HG03442 (cell line): ENCODE measurements at regions not wholly inside any gene's neighbourhood (a gene's known extent, or its start where the extent isn't known, plus 50 kb on each side); places are given as distances from the start of the nearest gene placed in this dataset.

ENCODE experiments used
- ATAC-seq: cut with Tn5 transposase; IDR thresholded peaks from one replicate; pipeline ENCODE4 v1.9.1; 2021; ENCODE audit warnings: mild to moderate bottlenecking, moderate library complexity; ENCODE audit not compliant: unreplicated experiment

DNA sequence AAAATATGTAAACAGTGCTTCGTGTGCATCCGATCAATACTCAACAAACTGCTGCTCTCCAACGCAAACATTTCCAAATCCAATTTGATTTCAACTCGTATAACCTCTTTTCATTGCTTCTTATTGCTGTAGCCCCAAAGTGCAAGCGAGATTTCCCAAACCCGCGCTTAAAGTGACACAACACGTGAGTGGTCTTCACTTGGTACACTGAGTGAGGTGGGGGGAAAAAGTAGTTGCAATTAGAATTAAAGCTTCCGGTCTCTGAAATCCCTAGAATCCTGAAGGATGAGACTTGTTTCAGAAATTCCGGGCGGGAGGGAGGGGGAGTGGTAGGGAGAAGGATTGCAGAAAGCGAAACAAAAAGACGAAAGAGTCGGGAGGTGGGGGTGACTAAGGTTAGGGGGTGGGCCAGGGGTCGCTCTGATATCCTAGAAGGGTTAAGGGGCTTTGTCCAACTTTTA is 387.5 kb downstream of the BCAT1 start:
- no peak for ATAC-seq

DNA sequence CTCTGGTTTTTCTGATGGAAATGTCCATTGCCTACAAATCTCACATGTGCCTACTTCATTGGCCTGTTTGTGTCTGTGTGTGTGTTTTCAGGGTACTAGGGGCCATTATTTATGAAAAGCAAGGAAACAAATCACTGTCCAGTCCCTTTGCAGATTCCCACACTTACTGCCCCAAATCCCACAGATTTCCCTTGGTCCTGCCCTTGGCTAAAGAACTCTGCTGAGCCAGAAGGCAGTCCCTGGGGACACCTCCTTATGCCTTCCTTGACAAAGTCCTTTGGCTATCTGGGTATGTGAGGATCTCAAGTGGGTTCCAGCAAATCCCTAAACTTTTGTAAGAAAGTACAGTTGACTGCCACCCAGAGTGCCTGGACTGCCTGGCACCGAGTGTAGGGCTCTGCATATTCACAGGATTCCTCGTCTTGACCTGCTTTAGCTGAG is 388.1 kb downstream of the BCAT1 start:
- ATAC-seq = no peak

DNA sequence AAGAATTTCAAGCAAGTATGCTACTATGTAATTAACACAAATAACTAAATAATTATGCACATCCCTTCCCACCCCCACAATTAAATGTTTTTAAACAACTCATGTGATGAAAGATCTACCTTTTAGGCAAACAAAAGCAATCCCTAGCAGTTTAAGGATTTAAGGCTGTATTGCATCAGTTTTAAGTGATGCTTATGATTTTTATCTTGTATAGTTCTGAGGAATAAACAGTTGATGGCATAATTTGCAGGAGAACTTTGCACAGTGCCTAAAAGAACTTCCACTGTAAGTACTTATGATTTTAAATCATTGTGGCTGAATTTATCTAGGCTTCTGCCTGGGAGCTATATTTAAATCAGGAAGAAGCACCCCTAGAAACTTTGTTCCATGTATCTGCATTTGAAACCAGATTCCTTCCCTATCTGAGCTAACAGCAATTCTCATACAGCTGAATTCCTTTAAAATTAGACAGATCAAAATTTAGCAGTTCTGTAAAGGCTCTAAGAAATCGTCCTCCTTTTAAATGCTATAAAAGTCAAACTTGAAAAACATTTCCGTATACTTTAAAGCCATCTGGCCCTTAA is 388.6 kb downstream of the BCAT1 start:
- no peak for ATAC-seq

DNA sequence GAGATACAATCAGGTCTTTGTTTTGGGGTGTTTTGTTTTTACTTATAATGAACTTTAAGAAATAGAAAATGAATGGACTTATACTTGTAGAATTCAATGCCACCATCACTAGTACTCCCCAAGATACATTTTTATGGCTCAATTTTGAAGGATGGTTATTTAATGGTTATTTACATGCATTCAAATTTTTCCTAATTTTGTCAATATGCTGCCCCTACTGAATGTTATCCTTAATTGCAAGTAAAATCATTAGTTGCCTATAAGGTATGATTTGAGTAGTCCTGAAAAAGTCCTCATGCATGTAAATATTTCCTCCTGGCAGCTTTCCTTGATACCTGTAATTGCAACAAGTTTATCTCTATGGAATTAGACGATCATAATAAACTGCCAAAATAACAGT is 391.2 kb downstream of the BCAT1 start:
- no peak for ATAC-seq

DNA sequence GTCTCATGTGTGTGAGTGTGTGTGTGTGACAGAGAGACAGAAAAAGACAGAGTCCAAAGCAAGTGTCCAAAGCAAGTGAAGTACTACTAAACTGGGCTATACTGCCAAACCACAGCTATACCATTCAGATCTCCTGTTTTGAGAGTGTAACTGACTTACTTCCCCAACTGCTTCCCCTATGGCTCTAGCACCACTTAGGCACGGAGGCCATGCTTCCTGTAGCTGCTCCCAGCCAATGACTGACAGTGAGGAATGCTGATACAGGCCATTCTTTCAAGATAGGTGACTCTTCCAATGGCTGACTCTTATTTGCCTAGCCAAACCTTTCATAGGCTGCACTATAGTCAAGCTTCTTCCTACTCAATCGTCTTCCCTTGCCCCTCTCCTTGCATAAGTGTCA is 393.2 kb downstream of the BCAT1 start:
- ATAC-seq = no peak

DNA sequence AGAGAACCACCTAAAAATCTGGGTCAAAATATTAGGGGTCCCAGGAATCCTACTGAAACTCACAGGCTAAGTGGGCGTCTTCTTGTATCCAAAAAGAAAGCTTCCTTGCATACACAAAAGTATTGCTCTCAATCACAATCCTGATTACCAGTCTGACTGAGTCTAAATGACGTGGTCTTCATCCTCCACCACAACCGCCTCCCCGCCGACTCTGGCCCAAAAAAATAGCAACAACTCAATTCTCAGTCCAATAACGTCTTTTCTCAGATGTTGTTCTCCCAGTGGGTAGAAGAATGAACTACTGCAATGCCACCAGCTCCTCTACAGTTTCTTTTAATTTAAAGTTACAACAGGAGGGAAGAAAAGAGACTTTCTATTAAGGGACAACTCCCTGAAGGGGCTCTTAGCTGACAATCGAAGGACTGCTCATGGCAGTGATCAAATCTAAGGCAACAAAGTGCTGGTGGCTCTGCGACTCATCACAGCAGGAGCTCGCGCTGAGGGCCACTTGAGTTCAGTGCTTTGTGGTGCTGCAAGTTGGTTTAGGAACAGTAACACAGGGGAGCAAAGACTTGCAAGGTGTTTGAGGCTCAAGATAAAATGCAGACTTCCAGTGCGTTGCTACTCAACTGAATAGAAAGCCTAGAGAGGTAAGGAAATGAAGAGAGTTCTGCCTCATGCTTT is 394.1 kb downstream of the BCAT1 start:
- ATAC-seq = no peak

DNA sequence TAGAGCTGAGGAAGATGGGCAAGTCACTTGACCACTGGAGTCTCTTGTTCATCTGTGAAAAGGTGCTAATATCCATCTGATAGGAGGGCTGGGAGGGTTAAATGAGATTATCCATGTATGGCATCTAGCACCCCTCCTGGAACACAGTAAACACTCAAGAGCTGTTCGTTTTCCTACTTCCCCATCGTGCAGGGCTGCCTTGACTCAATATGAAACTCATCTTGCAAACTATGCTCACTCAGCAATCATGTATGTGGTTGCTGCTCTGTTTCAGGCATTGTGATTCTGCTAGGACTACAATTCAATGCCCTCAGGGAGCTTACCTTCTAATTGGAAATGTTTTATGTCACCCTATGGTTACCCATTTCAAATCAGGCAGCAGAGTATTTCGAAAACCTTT is 395.6 kb downstream of the BCAT1 start:
- no peak for ATAC-seq

DNA sequence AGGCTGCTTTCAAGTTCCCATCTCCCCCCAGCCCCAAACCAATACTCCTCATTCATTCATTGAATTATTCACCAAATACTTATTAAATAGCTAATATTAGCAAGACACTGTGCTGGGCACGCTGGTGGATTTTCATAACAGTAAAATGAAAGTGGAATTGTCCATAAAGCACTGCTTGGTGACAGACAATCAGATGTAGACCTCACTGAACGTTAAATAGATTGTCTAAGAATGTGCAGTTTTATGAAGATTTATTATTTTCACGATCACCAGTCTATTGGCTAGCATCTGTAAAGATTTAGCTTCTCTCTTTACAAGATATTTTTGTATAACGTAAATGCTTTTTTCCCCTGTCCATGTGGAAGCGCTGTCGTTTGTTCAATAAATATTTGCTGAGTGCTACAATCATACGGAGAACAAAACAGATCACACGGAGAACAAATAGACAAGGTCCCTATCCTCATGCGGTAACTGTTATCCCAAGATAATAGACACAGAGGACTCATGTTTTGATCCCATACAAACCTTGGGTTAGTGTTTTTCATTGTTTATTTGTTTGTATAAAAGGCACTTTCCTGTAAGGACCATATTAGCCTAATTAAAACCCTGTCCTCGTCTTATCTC is 397.6 kb downstream of the BCAT1 start:
- no peak for ATAC-seq

DNA sequence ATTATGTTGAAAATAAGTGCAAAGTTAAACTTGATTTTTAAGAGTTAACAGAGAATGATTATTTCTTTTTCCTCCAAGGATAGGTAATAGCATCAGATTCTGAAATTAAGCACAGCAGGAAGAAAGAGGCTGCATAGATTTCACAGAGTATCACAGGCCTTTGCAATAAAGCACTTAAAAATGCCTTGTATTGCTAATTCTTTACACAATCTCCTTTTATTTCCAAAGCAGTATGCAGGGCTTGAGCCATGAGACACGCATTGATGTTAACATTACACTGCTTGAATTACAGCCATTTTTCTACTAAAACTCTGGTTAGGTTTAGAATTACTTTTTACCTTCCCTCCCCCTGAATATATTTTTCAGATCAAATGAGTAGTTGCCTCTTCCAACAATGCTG is 398.3 kb downstream of the BCAT1 start:
- ATAC-seq = no peak

DNA sequence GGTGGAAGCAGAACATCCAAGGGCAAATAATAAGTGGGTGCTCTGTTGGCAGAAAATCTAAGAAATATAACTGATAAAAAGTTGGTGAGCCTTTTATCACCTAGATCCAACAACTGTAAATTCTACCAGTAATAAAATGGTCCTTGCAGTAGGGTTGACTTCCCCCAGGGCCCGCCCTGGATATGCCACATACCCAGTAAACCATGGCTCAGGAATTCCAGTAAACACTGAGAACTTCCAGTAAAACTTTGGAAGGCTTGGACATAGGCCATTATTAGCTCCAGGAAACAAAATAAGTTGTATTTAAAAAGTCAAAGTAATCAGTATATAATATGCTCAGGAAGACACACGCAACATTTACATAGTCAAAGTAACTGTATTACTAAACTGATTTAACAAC is 402.2 kb downstream of the BCAT1 start:
- ATAC-seq = no peak

DNA sequence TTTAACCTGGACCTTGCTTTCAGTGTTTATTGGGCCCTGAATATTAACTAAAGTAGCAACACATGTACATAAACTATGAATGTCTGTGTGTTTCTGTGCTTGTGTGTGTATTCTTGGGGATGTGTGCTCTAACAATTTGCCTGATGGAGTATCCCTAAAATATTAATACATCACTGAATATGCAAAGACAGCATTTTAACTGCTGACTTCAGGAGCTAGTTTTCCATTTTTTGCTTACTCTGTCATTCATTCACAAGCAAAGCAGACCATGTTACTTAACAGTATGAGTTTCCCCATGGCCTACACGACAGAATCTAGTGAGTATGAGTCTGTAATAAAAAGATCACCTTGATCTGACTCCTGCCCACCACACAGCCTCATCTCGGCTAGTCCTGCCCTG is 402.8 kb downstream of the BCAT1 start:
- no peak for ATAC-seq

DNA sequence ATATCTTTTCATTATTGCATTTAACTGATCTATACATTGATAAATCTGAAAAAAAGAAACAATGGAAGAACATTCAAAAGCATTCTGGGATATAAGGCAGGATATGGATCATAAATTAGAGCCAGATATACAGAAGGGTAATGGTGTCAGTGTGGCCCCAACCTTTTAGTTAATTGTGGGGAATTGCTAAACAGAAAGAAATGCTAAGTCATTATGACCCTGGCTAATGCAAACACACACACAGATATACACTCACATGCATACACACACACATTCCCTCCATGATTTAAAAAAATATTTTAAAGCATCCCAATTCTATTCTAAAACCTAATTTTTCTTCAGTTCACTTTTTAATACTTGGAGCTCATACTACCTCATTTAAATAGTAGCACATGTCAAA is 404.5 kb downstream of the BCAT1 start:
- ATAC-seq = no peak

DNA sequence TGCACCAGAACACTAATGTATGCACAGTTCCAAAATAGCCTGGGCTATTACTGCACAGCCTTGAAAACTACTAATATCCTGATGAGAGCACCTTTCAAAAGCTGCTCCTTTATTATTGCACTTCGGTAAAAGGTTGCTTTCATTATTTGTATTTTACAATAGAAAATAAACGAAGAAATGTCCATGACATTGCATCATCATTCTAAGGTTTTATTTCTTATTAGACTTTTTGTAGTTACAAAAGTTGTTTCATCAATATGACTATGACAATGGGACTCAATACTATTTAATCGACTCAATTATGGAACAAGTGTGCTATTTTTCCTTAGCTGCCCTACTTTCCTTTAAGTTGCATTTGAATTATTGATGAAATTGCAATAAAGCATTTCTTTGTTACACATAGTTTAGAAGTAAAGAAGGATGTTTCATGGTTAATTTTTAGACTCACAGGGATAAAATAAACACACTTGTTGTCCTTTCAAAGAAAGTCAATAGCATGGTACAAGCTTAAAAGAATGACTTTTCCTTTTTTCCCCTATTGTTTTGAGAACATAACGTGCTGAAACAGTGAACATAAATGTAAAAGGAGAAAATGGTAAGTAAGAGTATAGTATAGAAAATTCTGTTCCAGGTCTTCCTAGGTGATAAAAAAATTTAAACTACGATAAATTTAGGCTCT is 407.6 kb downstream of the BCAT1 start:
- ATAC-seq = no peak

DNA sequence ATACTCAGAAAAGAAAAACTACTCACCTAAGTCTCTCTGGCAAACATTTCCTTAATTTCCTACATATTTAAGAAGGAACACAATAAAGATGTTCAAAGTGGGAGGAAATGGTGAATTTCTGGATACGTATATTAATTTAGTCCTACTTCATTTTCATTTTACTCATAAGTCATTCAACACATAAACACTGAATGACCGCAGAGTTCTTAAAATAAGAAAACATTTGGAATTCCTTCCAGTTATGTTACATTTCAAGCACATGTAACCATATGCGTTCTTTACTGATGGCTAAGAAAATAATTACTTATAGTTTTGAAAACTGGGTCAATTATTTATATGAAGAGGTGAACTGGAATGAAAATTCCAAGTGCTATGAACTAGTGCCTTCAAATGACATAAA is 409.3 kb downstream of the BCAT1 start:
- no peak for ATAC-seq

DNA sequence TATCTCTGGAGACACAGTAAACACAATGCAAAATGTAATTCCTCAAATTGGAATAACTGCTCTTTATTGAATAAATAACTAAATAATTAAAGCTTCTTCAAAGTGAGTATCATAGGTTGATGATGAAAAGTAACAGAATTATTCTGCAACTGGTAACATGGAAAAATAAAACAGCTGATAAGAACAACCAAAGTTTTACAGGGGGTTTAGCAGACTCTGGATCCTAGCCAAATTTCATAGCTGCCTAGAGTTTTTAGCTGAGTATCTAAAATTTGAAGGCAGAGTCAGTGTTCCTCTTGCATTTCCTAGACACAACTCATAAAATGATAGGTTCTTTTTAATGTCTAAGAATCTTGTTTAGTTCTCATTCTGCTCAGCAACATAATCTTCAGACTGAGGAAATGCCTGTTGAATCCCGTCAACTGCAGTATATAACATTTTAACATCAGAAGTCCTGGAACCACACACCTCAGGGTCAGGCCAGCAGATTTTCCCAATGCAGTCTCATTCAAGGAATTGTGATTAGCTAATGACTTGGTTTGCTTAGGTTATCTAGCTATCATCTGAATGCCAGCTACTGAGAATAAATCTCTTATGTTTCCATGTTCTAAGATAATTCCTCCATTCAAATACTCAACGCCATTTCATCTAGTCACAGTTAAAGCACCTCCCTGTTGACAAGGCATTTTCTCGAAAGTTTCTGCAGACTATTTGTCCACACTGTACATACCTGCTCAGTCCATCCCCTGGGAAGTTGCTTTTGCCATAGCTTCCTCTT is 411.6 kb downstream of the BCAT1 start:
- ATAC-seq = no peak

DNA sequence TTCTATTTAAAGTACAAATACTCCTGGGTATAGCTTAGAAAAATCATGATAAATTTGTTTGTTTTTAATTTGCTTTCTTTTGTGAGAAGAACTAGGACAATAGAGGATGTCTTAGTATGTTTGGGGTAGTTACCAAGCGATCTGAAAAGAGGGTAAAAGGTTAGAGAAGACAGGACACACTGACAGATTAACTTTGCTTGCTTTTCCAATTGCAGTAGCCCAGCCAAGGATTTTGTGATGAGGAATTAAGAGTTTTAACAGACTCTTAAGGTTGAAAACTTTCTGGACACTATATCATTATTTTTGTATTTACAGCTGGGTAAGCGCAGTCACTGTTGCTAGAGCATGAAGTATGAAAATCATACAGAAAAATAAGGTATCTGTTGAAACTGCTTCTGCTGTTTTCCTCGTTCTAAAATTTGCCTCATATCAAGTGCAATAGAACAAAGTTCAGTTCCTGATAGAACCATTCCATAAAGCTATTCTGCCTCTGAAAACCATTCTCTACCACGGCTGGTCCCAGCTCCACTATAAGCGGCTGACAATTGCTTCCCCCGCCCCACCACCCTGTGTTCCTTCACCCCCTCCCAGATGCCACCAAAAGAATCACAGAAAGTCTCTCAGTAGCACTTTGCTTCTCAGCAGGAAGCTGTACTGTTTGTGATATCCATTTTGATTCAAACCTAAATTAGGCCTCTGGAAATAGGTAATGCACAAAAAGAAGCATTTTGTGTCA is 413.4 kb downstream of the BCAT1 start:
- no peak for ATAC-seq

DNA sequence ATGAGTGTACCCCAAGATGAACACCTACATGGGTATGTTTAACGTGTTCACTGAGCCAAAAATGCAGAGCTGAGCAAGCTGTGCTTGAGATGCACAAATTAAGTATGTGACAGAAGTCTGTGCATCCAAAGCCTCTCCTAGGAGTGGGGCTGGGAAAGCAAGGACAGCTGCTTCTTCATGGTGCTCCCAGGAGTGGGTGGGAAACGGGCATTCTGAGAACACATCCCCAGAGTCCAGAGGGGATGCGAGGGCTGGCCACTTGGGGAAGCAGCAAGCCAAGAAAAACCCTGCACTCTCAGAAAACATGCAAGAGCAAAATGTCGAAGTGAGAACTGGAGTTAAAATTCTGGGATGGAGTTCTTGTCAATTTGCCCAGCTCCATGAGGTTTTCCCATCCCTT is 414.3 kb downstream of the BCAT1 start:
- ATAC-seq = no peak

DNA sequence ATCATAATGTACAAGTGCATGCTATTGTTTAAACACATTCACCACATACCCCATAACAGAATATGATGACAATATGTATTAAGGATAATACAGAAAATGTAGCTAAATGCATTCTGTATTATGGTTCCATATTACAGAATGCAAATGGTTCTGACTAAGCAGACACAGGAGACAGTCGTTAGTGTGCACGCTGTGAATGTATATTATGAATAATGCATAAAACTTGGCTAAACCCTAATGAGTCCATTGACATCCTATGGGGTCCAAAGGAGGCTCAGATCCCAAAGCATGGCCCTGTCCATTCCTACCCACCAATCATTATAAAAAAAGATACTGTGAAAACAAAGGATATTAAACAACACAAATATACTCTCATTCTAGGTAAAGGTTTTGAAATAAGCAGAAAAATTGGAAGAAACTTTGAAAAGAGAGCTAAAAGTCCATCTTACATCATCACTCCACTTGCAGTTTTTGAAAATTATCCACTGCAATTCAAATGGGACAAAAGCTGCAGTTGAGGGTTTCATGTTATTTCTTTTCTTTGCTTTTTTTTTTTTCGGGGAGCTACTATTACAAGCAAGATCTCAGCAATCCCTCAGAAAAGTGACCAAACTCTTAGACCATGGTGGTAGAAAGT is 415.1 kb downstream of the BCAT1 start:
- ATAC-seq = no peak

DNA sequence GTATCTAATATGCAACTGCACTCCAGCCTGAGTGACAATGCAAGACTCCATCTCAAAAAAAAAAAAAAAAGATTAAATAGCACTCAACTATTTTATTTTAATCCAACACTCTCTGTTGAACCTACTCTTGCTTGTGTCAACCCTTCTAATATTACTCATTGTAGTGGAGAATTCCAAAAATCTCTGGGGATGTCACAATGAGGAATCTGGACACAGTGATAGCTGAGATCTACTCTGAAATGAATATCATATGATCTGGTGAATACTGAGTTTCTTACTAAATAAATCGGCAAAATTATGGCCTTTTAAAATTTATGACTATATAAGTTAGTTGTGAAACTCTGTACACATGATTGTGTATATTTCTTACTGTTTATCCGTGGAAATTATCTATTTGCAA is 418.2 kb downstream of the BCAT1 start:
- no peak for ATAC-seq

DNA sequence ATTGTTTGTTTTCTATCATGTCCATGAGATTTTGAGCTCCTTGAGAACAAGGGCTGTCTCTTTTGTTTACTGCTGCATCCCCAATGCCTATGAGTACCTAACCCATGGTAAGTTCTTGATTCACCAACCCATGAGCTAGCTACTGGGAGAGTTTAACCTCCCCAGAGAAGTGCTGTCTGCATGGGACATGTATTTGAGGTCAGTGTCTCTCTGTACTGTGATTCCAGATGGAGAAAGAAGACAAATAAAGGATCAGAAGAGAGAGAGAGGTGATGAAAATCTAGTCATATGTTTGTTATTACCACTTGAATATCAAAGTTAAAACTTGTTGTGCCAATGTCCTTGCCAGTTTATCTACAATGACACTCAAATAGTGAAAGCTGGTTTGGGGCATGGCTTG is 421.8 kb downstream of the BCAT1 start:
- ATAC-seq = no peak
